ENCODE measurements at regions not wholly inside any gene's neighbourhood (a gene's known extent, or its start where the extent isn't known, plus 50 kb on each side); places are given as distances from the start of the nearest gene placed in this dataset.
"Not testable (repeated sequence)": the region's sequence is repeated elsewhere in the genome, so short reads cannot be mapped to it uniquely, and the experiment has no call there.

DNA sequence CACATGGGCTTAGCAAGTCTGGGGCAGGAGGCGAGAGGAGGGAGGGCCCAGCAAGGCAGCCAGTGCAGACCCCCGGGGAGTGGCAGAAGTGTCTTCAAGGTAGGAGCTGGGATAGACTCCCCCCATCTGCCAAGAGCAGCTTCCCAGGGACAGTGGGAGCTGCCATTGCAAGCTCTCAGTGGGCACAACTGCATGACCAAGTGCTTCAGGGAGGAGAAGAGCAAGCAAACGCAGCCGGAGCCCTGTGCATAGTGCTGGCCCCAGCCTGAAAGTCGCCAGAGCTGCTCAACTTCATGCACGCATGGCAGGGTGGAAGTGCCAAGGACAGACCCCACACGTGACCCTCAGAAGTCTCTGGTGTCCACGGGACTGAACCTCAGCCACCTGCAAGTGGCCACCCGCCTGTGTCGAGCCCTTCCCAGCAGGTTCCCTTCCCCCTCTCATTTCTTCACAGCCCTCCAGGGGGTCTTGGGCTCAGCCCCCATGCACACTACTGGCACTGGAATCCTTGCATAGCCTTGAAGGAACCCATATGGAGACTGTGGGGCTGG, 89.4 kb downstream of the PLXNA1 start:
- DNase-seq, result no peak

DNA sequence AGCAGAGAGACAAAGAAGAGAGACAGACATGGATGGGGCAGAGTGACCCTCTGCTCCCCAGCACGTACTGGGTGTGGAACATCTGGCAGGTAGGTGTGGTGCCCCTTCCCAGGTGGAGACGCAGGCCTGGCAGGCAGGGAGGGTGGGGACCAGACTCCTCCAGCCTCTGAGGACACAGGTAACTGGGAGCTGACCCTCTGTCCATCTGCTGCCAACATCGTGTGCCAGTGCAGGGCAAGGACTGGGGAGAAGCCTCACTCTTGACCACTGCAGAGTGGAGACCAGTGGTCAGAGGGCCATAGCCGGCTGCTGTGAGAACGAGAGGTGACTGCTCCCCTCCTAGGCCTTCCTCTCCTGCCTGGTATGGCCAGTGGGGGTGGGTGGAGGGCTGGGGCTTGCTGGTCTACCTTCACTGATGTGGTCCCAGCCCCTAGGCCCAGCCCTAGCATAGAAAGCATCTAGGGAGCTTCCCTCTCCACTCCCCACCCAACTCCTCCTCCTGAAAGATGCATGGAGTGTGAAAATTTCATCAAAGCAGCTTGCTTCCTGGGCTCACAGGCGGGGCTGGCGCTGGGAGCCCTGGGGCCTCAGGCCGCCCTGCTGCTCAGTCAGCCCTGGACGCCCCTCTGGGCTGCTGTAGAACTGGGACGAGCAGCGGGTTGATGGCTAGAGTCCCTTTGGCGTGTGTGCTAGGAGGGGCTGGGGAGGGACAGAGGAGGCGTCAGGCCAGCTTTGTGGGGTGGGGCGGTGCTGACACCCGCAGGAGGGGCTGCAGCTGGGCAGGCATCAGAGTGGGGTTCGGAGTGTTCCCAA, 90.3 kb downstream of the PLXNA1 start:
- DNase-seq, result no peak

DNA sequence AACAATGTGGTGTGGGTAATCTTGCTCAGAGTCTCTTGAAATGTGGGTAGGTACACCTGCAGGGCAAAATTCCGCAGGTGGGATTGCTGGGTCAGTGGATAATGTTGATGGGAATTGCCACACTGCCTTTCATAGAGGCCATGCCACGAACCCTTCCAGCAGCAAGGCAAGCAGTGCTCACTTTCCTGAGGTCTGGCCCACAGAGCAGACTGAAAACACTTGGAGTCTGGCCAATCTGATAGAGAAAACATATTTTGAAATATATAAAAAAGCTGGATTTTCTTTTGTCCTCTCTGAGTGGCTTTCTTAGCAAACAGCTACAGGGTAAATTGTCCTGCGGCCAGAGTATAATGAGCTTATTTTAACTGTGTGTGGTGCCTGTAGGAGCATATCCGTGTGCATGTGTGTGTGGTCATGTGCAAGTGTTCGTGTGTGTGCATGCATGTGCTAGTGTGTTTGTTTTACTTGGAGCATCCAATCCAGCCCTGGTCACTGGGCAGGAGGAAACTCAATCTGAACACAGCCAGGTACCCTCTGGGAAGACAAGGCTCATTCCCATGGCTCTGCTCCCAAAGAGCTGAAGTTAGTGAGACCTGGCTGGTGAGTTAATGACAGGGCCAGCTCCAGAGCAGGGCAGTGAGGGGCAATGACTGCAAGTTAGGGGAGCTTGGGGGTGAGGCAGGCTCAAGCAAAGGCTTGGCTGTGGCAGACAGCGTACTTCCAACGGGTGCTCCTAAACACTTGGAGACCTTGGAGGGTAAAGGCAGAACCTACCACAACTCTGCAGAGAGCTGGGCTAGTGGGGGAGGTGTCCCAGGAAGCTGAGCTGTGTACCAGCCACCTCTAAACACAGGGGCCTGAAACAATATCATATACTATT, 91.3 kb downstream of the PLXNA1 start:
- no peak for DNase-seq

DNA sequence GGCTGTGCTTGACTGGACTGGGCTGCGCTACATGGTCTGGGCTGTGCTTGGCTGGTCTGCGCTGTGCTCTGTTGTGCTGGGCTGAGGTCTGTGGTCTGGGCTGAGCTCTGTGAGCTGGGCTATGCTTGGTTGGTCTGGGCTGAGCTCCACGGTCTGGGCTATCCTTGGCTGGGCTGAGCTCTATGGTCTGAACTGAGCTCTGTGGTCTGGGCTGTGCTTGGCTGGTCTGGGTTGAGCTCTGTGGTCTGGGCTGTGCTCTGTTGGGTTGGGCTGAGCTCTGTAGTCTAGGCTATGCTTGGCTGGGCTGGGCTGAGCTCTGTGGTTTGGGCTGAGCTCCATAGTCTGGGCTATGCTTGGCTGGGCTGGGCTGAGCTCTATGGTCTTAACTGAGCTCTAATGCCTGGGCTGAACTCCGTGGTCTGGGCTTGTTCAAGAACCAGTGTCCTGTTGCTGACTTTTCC, 92.0 kb downstream of the PLXNA1 start:
- DNase-seq, result no peak

DNA sequence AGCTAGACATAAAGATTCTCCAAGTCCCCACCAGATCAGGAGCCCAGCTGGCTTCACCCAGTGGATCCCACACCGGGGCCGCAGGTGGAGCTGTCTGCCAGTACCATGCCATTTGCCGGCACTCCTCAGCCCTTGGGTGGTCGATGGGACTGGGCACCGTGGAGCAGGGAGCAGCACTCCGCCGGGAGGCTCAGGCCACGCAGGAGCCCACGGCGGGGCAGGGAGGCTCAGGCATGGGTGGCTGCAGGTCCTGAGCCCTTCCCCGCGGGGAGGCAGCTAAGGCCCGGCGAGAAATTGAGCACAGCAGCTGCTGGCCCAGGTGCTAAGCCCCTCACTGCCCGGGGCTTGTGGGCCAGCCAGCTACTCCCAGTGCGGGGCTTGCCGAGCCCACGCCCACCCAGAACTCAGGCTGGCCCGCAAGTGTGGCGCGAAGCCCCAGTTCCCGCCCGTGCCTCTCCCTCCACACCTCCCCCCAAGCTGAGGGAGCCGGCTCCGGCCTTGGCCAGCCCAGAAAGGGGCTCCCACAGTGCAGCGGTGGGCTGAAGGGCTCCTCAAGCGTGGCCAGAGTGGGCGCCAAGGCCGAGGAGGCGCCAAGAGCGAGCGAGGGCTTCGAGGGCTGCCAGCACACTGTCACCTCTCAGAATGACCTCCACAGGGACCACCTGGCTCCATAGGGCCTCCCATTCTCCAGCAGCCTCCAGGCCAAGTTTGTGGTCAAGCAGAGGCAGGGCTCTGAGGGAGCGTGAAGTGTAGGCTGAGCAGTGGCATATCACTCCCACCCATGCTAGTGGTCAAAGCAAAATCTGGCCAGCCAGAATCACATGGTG, 93.5 kb downstream of the PLXNA1 start:
- DNase-seq, result not testable (repeated sequence)

DNA sequence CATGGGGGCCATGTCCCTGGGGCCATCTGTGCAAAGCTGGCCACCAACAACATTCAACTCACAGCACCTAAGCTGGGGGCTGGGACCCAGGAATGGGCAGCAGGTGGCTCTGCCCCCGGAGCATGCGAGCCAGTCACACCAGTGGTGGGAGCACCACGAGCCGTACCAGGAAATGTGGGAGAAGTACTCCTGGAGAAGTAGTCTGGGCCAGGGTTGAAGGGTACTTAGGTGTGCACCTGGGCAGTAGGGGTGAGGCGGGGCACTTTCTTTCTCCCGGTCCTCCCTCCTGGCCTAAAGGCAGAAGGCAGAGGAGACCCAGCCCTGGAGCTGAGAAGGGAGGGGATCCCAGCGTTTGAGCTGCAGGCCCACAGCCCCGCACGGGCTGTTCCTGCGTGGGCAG, 94.2 kb downstream of the PLXNA1 start:
- no peak for DNase-seq

DNA sequence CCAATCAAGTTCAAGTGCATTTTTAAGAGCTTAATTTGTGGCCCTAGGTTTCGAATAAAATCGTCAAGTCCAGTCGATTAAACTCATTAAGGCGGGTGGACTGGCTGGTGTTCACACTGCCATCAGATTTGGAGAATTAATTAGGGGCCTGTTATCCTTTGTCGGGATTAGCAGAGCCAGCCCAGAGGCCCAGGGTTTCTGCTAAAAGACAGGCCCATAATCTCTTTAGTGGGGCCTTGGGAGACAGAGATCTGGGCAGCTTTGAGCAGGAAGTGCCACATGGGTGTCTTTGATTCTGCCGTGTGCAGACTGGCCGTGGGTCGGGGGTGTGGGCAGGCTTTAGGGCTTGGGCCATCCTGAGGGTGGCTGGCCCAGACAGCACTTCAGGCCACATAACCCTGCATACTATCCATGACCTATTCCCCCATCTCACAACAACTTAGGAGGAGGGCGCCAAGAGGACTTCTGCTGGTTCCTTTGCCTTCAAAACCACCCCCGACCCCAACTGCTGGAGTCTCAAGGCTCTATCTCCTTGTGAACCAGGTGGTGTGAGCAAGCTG, 94.7 kb downstream of the PLXNA1 start:
- DNase-seq, result no peak

DNA sequence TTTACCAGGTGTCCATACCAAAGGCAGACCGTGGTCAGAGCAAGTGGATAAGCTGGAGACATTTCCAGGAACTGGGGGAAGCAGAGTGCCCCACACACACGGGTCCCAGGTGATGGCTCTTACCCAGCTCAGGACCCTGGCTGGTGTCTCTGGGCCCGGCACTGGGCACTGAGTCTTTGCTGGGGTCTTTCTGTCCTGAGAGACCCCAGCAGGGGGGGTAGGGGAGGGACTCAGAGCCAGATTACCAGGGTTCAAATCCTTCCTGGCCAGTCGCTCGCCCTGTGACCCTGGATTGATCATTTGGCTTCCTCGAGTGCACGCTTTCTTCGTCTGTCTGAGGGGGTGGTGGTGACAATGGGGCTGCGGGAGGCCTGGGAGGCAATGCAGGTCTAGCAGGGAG, 95.7 kb downstream of the PLXNA1 start:
- no peak for DNase-seq

DNA sequence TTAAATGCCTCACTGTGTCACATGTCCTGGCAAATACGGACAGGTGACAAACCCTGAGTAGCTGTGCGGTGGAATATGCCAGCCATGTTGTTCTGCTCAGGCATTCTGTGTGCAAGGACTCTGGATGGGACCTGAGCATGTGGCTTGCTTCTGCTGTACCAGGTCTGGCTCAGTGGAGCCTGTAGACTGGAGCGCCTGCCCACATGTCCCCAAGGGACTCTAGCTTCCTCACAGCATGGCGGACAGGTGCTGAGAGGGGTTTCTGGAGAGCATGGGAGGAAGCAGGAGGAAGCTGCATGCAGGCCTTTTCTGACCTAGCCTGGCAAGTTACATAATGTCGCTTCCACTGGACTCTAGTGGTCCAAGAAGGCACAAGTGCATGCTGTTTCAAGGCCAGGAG, 96.3 kb downstream of the PLXNA1 start:
- no peak for DNase-seq

DNA sequence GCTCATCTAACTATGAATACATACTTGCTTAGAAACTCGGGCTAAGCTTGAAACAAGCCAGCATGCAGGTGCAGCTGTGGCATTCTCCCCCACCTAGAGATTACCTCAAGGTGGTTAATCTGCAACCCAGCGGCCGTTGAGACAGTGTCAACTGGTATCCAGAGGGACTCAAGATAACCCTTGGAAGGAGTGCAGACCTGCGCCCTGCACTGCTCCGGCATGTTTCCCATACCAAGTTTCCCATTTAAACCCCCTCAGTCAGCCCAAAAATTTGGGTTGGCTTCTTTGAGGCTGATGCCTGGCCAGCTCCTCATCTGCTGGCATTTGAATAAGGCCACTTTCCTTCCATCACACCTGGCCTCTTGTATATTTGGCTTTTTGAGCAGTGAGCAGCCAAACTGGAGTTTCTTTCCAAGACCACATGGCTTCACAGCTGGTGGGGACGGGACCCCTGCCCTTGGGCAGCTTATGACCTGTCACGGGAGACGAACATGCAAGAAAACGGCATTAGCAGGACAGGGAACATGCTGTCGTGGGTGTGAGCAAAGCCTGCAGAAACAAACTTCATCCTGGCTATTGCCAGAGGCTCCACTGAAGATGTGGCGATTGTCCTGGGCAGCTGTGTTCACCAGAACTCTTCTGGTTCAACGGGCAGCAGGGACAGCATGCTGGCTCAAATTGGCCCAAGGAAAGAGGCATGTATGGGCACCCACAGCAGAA, 98.2 kb downstream of the PLXNA1 start:
- DNase-seq, result no peak

DNA sequence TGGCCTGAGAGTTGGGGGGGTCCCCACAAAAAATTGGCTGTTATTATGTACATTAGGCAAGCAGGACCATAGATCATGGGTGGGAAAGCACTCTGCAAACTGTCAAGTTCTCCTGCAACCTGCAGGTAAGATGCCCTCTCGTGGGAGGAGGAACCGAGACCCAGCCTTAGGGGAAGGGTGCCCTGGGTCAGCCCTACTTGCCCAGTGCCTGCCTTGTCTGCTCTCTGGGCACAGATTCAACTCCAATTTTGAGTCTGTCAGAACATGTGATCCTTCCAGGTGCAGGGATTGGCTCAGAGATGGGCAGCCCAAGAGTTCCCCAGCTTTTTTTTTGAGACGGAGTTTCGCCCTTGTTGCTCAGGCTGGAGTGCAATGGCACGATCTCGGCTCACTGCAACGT, 99.2 kb downstream of the PLXNA1 start:
- no peak for DNase-seq

DNA sequence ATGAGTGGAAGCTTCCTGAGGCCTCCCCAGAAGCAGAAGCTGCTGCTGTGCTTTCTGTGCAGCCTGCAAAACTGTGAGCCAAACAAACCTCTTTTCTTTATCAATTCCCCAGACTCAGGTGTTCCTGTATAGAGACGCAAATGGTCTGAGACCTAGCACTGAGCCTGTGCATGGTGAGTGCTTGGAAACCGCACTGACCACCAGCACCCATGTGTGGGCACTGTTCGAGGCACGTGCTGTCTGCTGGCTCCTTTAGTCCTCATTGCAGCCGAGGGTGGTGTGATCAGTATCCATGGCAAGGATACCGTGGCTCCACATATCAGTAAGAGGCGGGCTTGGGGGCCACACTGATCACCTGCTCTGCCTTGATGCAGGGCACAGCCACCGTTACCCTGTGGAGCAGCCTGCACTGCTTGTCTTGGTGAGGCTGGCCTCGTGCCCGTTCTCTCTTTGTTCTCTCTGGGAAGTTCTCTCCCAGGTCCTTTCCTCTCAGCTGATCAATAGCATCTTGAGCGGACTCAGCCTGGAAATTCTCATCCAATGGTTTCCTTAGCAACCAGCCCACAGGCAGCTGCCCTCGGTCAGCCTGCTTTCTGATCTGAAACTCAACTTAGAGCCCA, 101.0 kb downstream of the PLXNA1 start:
- DNase-seq, result no peak

DNA sequence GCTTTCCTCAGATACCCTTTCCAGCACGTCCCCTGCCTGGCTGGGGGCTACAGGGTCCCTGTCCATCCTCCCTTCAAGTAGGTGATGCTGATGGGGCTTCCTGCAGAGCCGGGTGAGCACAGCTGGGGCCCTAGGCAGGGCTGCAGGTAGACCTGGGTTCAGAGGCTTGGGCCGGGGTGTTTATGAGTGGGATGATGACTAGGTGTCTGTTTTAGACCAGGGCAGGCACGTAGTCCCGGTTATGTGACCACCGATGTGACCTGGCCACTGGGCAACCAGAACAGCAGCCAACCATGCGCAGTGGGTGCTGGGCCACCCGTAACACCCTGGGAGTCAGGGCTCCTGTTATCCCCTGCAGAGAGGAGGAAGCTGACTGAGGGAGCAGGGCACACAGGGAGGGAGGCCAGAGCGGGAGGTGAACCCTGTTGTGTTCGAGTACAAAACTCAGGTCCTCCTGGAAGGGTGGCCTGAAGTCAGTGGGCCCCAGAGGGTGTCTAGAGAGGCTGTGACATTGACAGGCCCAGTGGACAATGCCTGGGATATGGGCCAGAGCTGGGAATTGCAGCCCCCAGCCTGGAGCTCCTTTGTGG, 101.6 kb downstream of the PLXNA1 start:
- no peak for DNase-seq

DNA sequence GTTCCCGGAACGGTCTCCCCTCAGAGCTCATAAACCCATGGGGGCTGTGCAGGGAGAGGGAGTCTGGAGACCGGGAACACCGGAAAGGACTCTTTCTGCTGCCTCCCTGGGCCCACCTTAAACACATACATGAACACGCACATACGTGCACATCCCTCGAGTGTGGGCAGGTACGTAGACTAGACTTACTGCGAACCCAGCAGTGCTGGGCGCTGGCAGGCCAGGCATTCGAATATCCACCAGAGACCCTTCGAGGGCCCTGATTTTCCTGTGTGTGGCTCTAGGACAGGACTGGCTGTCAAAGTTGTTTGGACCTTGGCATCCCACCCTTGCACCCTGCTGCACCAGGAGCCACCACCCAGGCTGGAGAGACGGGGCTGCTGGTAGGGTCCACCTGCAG, 102.7 kb downstream of the PLXNA1 start:
- no peak for DNase-seq

DNA sequence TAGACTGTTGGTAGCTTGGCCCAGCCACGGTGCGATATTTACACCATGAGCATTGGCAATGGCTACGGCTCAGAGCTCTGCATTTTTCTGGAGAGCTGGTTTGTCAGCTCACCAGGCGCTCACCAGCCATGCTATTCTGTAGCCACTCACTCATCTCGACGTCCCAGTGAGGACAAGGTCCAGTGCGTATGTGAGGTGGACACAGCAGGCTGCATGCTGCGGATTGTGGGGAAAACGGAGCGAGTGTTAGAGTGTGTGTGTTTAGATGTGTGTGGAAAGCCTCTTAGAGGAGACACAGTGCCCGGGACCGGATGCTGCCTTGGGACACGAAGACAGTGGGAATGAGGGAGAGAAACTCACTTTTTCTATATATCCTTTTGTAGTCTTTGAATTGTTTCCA, 103.7 kb downstream of the PLXNA1 start:
- DNase-seq, result not testable (repeated sequence)

DNA sequence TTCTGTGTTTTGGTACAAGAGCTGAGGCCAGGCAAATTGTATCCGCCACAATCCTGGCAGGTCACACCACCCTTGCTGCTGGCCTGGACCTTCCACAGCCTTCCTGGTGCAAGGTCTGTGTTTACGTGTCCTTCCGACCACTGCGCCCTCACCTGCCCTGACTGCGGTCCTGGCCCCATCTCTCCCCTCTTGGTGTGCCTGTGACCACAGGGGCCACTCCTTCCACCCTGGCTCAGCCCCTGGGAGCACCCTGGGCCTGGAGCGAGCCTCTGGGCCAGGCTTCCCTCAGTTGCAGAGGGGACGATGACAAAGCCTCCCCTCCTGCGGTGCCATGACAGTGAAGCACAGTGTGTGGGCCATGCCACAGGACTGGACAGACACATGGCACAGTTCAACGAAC, 104.5 kb downstream of the PLXNA1 start:
- DNase-seq, result no peak

DNA sequence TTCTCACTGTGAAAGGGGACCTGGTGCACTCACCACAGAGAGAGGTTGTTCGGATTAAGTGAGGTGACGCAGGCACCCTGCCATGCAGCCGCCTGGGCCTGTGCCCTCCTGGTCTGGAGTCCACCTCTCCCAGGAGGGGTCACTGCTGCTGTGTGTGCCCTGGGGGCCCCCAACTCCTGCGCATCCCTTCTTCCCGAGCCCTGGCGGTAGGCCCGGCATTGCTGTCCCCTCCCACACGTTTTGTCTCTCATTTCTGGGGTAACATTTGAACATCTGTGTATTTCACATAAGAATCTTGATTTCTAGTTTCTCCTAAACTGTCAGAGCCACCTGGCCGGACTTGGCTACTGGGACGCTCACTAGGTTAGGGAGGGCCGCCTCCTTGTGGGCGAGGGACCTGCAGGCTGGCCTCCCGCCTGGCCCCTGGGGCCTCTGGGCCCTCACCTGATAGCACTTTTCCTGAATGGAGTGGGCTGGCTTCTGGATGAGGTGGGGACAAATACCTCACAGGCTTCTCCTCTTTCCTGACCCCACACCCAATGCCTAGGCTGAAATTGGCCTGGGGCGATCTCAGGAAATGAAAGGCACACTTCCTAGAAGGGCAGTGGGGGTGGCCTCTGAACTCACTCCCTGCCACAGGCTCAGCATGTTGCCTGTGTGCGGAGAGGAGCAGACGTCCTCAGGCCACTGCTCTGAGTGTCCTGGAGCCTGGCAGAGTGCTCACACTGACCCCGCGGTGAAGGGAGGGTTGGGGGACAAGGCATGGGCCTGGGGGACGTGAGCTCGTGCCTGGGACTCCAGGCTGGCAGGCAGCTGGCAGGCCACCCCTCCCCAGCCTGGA, 104.2 kb upstream of the PRR23E start:
- no peak for DNase-seq

DNA sequence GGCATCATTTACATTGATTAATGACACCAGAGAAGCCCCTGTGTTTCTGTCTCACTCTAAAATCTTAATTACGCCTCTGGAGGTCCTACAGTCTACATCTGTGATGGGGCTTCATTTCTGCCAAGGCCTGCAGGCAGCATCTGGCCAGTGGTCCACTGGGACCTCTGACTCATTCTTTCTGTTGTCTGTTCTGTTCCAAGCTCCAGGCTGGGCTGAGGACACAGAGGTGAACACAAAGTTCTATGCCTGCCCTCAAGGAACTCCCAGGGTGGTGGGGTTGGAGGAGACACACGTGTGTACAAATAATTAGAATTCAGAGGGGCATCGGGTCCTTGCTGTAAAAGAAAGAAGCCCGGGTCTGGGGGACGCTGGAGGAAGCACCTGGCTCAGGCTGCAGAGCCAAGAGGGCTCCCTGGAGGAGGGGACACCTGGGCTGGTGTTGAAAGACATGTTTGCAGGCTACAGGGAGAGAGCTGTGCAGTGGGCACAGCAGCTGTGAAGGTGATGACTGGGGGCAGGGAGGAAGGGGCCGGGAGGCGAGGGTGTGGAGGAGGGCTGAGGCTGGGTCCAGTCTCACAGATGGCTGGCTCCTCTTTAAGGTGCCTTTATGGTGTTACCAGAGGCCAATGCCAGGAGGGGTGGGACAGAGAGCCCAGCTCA, 103.3 kb upstream of the PRR23E start:
- DNase-seq, result no peak

Measured in inflammatory macrophage (primary cell).